Uterus (tissue), 2 donors: ENCODE measurements at regions not wholly inside any gene's neighbourhood (a gene's known extent, or its start where the extent isn't known, plus 50 kb on each side); places are given as distances from the start of the nearest gene placed in this dataset.

Source experiments
- CTCF ChIP-seq, 4 experiments: fragments of 200-600 bp in 2 of 4; fragments of 450-650 bp in 2 of 4; sonication (generic) in 2 of 4; IDR thresholded peaks; one replicate each; pipeline ENCODE4 v1.5.1; 2016 to 2019; ENCODE audit warnings: antibody characterized with exemption in 4 of 4, mild to moderate bottlenecking in 2 of 4, moderate library complexity in 1 of 4
- POLR2A ChIP-seq, 2 donors: fragments of 450-650 bp; IDR thresholded peaks; one replicate each; pipeline ENCODE4 v1.6.1; 2016; ENCODE audit warnings: antibody characterized with exemption in 2 of 2, mild to moderate bottlenecking in 1 of 2, moderate library complexity in 1 of 2

- TF ChIP-seq CTCF (IDR thresholded peaks at IDR 0.05) (no peak), POLR2A (IDR thresholded peaks at IDR 0.05) (no peak)
Observed at GRCh38 chr20:47417245-47418068, 61.0 kb upstream of the ZMYND8 start.
